AG09309 (cell line): ENCODE measurements at regions not wholly inside any gene's neighbourhood (a gene's known extent, or its start where the extent isn't known, plus 50 kb on each side); places are given as distances from the start of the nearest gene placed in this dataset.

Experiments used
- DNase-seq: peaks from one replicate; pipeline ENCODE4 v3.0.0-alpha.2; 2010; ENCODE audit warnings: low read depth
- H3K4me3 ChIP-seq: 2 replicates; pipeline ENCODE4 v1.5.1; 2011; ENCODE audit warnings: mild to moderate bottlenecking, low read depth, low read length, moderate library complexity; ENCODE audit not compliant: control insufficient read depth
- TF ChIP-seq, protein P1 (sequence below): IDR thresholded peaks from 2 replicates; pipeline ENCODE4 v1.5.1; 2011; ENCODE audit warnings: mild to moderate bottlenecking, low read depth, low read length, inconsistent platforms; ENCODE audit not compliant: insufficient read depth, control insufficient read depth; ENCODE audit errors: missing control alignments

DNA sequence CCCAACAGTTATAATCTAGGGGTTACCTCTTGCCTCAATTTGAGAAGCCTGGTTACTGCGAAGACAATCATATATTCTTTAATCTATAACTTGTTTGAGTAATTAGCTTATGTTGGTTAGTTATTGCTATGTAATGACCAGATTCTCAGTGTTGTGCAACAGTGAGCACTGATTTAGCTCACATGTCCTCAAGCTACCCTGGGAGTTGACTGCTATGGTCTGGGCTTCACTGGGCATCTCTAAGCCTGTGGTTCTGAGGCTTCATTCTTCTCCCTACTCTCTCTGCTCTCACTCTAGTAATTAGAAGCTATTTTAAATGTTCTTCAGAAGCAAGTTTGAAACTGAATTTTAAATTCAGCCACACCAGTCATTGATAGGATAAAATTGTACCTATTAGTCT is 371.8 kb downstream of the PBX1 start:
- no peak for DNase-seq
- TF ChIP-seq, protein P1, sequence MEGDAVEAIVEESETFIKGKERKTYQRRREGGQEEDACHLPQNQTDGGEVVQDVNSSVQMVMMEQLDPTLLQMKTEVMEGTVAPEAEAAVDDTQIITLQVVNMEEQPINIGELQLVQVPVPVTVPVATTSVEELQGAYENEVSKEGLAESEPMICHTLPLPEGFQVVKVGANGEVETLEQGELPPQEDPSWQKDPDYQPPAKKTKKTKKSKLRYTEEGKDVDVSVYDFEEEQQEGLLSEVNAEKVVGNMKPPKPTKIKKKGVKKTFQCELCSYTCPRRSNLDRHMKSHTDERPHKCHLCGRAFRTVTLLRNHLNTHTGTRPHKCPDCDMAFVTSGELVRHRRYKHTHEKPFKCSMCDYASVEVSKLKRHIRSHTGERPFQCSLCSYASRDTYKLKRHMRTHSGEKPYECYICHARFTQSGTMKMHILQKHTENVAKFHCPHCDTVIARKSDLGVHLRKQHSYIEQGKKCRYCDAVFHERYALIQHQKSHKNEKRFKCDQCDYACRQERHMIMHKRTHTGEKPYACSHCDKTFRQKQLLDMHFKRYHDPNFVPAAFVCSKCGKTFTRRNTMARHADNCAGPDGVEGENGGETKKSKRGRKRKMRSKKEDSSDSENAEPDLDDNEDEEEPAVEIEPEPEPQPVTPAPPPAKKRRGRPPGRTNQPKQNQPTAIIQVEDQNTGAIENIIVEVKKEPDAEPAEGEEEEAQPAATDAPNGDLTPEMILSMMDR: no peak
- no peak overlapping the region for H3K4me3 ChIP-seq

DNA sequence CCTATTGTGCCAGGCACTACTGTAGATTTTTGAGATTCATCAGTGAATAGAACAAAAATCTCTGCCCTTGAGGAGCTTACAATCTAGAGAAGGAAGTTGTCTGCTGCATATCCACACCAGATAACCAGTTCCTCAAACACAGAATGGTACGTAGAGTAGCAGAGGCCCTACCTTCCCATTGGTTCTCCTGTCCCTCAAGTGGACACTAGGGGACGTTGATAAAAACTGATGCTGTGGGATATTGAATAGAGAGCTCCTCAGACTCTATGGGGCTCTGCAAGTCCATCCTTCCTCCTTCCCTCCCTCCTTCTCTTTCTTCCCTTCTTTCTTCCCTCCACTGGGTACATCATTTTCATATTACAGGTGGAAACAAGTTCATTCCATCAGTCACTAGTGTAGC is 371.3 kb downstream of the PBX1 start:
- H3K4me3 ChIP-seq: no peak overlapping the region
- DNase-seq: no peak
- TF ChIP-seq, protein P1: no peak

DNA sequence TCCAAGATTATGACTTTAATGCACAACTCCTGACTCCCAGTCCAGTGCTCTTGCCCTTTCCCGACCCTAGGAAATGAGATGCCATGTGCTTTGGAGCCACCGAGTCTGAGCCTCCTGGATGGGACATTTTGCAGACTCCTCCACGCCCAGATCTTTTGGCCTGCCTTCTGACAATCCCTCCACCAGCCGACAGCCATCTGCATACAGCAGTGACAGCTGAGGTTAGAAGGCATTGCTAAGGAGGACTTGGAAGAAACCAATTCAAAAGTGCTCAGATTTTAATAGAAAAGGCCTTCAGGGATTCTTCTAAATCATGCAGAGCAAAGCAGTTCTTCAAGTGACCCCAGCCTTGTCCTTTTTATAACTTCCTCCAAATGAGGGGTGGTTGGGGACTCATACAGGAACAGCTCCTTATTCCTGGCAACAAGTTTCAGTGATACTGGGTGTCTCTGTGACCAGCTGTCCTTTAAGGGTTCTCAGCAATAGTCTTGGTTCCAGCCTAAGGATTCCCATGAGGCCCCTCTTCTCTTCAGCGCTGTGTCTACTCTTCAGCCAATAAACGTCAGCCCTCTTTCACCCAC is 369.3 kb downstream of the PBX1 start:
- no peak overlapping the region for H3K4me3 ChIP-seq
- DNase-seq: no peak
- TF ChIP-seq, protein P1: no peak

DNA sequence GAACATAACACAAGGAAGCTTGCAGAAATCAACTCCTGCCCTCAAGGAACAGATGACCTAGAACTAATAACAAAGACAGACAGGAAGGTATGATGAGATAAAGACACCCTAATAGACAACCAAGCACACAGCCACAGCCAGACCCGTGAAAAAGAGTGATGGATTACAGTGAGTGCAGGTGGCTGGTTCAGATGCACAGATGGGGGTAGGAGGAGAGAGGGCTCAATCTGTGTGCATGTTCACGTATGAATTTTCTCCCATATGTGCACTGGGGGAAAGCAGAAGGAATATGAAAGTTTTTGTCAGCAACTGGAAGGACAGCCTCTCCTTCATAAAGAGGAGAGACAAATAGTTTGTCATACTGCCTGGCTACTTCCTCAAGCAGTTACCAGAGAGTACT is 367.1 kb downstream of the PBX1 start:
- H3K4me3 ChIP-seq: no peak overlapping the region
- no peak for DNase-seq
- TF ChIP-seq, protein P1: no peak

DNA sequence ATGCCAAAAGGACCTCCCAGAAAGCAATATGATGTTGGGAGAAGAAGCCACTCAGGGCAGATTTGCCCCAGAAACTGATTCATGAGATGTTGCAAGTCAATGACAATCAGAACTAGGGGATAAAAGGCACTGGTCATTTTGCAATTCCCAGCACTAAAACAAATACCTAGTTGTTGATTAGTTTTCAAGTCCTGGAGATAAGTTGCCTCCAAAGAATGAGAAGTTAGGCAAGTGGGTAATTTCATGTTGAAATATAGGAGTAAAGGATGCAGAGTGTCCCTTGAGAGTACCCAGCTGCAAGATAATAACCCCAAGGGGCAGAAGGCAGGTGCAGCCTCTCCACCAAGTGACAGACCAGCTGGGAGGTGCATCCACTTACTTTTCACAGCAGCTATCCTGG is 363.6 kb downstream of the PBX1 start:
- no peak for DNase-seq
- TF ChIP-seq, protein P1: no peak
- H3K4me3 ChIP-seq: no peak overlapping the region

DNA sequence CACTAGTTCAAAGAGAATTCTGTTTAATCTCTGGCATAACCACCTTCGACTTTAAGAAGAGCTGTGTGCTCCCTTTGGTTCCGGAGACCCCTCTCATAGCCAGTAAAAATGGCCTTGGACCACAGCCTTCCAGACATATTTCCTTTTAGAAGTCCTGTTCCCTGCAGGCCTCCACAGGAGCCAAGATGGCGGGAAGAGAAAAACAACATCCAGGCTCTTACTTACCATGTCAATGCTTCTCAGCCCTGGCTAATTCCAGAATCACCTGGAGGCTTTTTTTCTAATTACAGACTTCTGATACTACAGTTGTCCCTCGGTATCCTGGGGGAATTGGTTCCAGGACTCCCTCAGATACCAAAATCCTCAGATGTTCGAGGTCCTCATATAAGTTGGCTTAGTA is 362.5 kb downstream of the PBX1 start:
- TF ChIP-seq, protein P1: no peak
- no peak for DNase-seq
- no peak overlapping the region for H3K4me3 ChIP-seq

DNA sequence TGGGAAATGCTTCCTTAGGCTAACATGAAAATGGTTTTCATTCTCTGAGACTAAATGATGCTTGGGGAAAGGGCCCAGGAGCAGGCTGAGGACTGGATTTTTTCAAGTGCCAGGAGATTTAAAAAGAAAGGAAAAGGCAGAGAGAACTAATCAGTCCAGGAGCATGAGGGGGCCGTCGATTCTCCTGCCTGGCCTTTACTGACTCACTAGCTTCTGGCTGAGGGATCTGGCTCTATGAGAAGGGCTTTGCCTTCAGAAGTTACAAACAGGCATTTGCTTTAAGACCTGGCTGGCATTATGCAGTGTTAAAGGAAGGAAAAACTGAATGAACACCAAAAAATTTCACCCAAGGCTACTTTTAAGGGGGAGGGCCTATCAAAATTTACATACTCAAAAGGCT is 359.2 kb downstream of the PBX1 start:
- TF ChIP-seq, protein P1: no peak
- no peak overlapping the region for H3K4me3 ChIP-seq
- no peak for DNase-seq
